ENCODE measurements at regions not wholly inside any gene's neighbourhood (a gene's known extent, or its start where the extent isn't known, plus 50 kb on each side); places are given as distances from the start of the nearest gene placed in this dataset.

GRCh38 chr6:759729-760128 lies 66.8 kb upstream of the EXOC2 start:
- no peaks in the 10 kb centered on the region for H3K27me3 ChIP-seq
- H3K4me3 ChIP-seq: no peak overlapping the region
- WGBS, 2 donors (ENCODE audit: low coverage in 1 of 2): 97 to 100% methylated on average over 2 to 3 of the region's 3 CpGs
- TF ChIP-seq POLR2A (IDR thresholded peaks at IDR 0.05) (no peak), CTCF (IDR thresholded peaks at IDR 0.05) (no peak), POLR2AphosphoS5 (IDR thresholded peaks at IDR 0.05) (no peak), EP300 (IDR thresholded peaks at IDR 0.05) (no peak)
- H3K27ac ChIP-seq: no peak overlapping the region
- no peaks in the 10 kb centered on the region for H3K9me3 ChIP-seq
- no peaks in the 10 kb centered on the region for H3K4me1 ChIP-seq
- ATAC-seq: no peak
- H3K36me3 ChIP-seq: no peaks in the 10 kb centered on the region

- no peak overlapping the region for H3K27ac ChIP-seq
- TF ChIP-seq EP300 (IDR thresholded peaks at IDR 0.05) (no peak), CTCF (IDR thresholded peaks at IDR 0.05) (no peak), POLR2A (IDR thresholded peaks at IDR 0.05) (no peak)
- H3K4me3 ChIP-seq: no peak overlapping the region
- H3K27me3 ChIP-seq: no peaks in the 10 kb centered on the region
- no peaks in the 10 kb centered on the region for H3K4me1 ChIP-seq
- H3K9me3 ChIP-seq: no peaks in the 10 kb centered on the region
- H3K36me3 ChIP-seq: no peaks in the 10 kb centered on the region
- ATAC-seq: no peak
These were observed 63.3 kb upstream of the EXOC2 start for GRCh38 chr6:756224-756623.

- 60 to 77% methylated on average over 3 of the region's 3 CpGs for WGBS, 2 donors (ENCODE audit: low coverage in 1 of 2)
- TF ChIP-seq POLR2AphosphoS5 (IDR thresholded peaks at IDR 0.05): no peak
- no peak for TF ChIP-seq POLR2A (IDR thresholded peaks at IDR 0.05)
- no peak for TF ChIP-seq CTCF (IDR thresholded peaks at IDR 0.05)
- no peak for TF ChIP-seq EP300 (IDR thresholded peaks at IDR 0.05)
- no peak overlapping the region for H3K4me3 ChIP-seq
- no peaks in the 10 kb centered on the region for H3K4me1 ChIP-seq
- no peaks in the 10 kb centered on the region for H3K36me3 ChIP-seq
- ATAC-seq: no peak
- no peaks in the 10 kb centered on the region for H3K27me3 ChIP-seq
- no peaks in the 10 kb centered on the region for H3K9me3 ChIP-seq
- H3K27ac ChIP-seq: no peak overlapping the region
These were observed 61.3 kb upstream of the EXOC2 start for GRCh38 chr6:754202-754601.

GRCh38 chr6:753486-753885 lies 60.5 kb upstream of the EXOC2 start:
- H3K36me3 ChIP-seq: no peaks in the 10 kb centered on the region
- H3K9me3 ChIP-seq: no peaks in the 10 kb centered on the region
- ATAC-seq: no peak
- H3K27me3 ChIP-seq: no peaks in the 10 kb centered on the region
- H3K4me3 ChIP-seq: no peak overlapping the region
- H3K27ac ChIP-seq: no peak overlapping the region
- WGBS, 2 donors (ENCODE audit: low coverage in 1 of 2): 85 to 100% methylated on average over 2 of the region's 3 CpGs
- no peaks in the 10 kb centered on the region for H3K4me1 ChIP-seq
- TF ChIP-seq EP300 (IDR thresholded peaks at IDR 0.05) (no peak), POLR2A (IDR thresholded peaks at IDR 0.05) (no peak)

GRCh38 chr6:752438-752837 lies 59.5 kb upstream of the EXOC2 start:
- 83% methylated on average over 2 of the region's 2 CpGs; no CpG with 5 or more reads in 1 of the 2 donors for WGBS, 2 donors (ENCODE audit: low coverage in 1 of 2)
- ATAC-seq: no peak
- TF ChIP-seq POLR2AphosphoS5 (IDR thresholded peaks at IDR 0.05): no peak
- TF ChIP-seq CTCF (IDR thresholded peaks at IDR 0.05): no peak
- no peak for TF ChIP-seq EP300 (IDR thresholded peaks at IDR 0.05)
- no peak for TF ChIP-seq POLR2A (IDR thresholded peaks at IDR 0.05)

GRCh38 chr6:751765-752164 lies 58.8 kb upstream of the EXOC2 start:
- 42 to 65% methylated on average over 4 of the region's 4 CpGs for WGBS, 2 donors (ENCODE audit: low coverage in 1 of 2)
- no peaks in the 10 kb centered on the region for H3K36me3 ChIP-seq
- H3K9me3 ChIP-seq: no peaks in the 10 kb centered on the region
- no peak for TF ChIP-seq POLR2AphosphoS5 (IDR thresholded peaks at IDR 0.05)
- TF ChIP-seq CTCF (IDR thresholded peaks at IDR 0.05): no peak
- TF ChIP-seq POLR2A (IDR thresholded peaks at IDR 0.05): no peak
- no peak for TF ChIP-seq EP300 (IDR thresholded peaks at IDR 0.05)
- no peaks in the 10 kb centered on the region for H3K4me1 ChIP-seq
- no peak overlapping the region for H3K27ac ChIP-seq
- no peak for ATAC-seq
- no peak overlapping the region for H3K4me3 ChIP-seq
- no peaks in the 10 kb centered on the region for H3K27me3 ChIP-seq

More at GRCh38 chr6:752438-752837, 59.5 kb upstream of the EXOC2 start:
- Histone ChIP-seq H3K27me3 (no peaks in the 10 kb centered on the region), H3K27ac (no peak overlapping the region), H3K4me3 (no peak overlapping the region), H3K9me3 (no peaks in the 10 kb centered on the region), H3K36me3 (no peaks in the 10 kb centered on the region), H3K4me1 (no peaks in the 10 kb centered on the region)
